ENCODE measurements at regions not wholly inside any gene's neighbourhood (a gene's known extent, or its start where the extent isn't known, plus 50 kb on each side); places are given as distances from the start of the nearest gene placed in this dataset.

GRCh38 chr6:166004876-166005275 is 162.8 kb downstream of the TBXT start:
- no peak for TF ChIP-seq CTCF (IDR thresholded peaks at IDR 0.05; ENCODE audit: insufficient read depth, low read length, poor library complexity, severe bottlenecking)
- DNase-seq (ENCODE audit: extremely low read depth, insufficient read length) = no peak
- Histone ChIP-seq H3K4me3 (replicated peaks; ENCODE audit: low read depth, low read length) (no peak overlapping the region), H3K27me3 (replicated peaks; ENCODE audit: control insufficient read depth, insufficient read depth, low read length) (no peaks in the 10 kb centered on the region; the same call in 1 of the 2 replicates), H3K36me3 (ENCODE audit: control insufficient read depth, insufficient read depth, low read length) (no peaks in the 10 kb centered on the region)

- TF ChIP-seq CTCF (IDR thresholded peaks at IDR 0.05; ENCODE audit: insufficient read depth, low read length, poor library complexity, severe bottlenecking) = no peak
- Histone ChIP-seq H3K4me3 (replicated peaks; ENCODE audit: low read depth, low read length) (no peak overlapping the region), H3K27me3 (replicated peaks; ENCODE audit: control insufficient read depth, insufficient read depth, low read length) (no peaks in the 10 kb centered on the region; the same call in 1 of the 2 replicates), H3K36me3 (ENCODE audit: control insufficient read depth, insufficient read depth, low read length) (no peaks in the 10 kb centered on the region)
- DNase-seq (ENCODE audit: extremely low read depth, insufficient read length) = no peak
Observed at GRCh38 chr6:166004471-166004870, 163.2 kb downstream of the TBXT start.

GRCh38 chr6:166003569-166003968 is 164.1 kb downstream of the TBXT start:
- Histone ChIP-seq H3K27me3 (replicated peaks; ENCODE audit: control insufficient read depth, insufficient read depth, low read length) (no peaks in the 10 kb centered on the region; the same call in 1 of the 2 replicates), H3K36me3 (ENCODE audit: control insufficient read depth, insufficient read depth, low read length) (no peaks in the 10 kb centered on the region), H3K4me3 (replicated peaks; ENCODE audit: low read depth, low read length) (no peak overlapping the region)
- no peak for TF ChIP-seq CTCF (IDR thresholded peaks at IDR 0.05; ENCODE audit: insufficient read depth, low read length, poor library complexity, severe bottlenecking)
- DNase-seq (ENCODE audit: extremely low read depth, insufficient read length) = no peak

GRCh38 chr6:166001359-166001758 is 166.3 kb downstream of the TBXT start:
- no peak for TF ChIP-seq CTCF (IDR thresholded peaks at IDR 0.05; ENCODE audit: insufficient read depth, low read length, poor library complexity, severe bottlenecking)
- Histone ChIP-seq H3K36me3 (ENCODE audit: control insufficient read depth, insufficient read depth, low read length) (no peaks in the 10 kb centered on the region), H3K27me3 (replicated peaks; ENCODE audit: control insufficient read depth, insufficient read depth, low read length) (no peaks in the 10 kb centered on the region; the same call in none of the 2 replicates), H3K4me3 (replicated peaks; ENCODE audit: low read depth, low read length) (no peak overlapping the region)
- DNase-seq (ENCODE audit: extremely low read depth, insufficient read length) = no peak

GRCh38 chr6:165999279-165999678 is 168.4 kb downstream of the TBXT start:
- no peaks in the 10 kb centered on the region; the same call in none of the 2 replicates for H3K27me3 ChIP-seq (replicated peaks; ENCODE audit: control insufficient read depth, insufficient read depth, low read length)
- no peak for DNase-seq (ENCODE audit: extremely low read depth, insufficient read length)
- H3K4me3 ChIP-seq (replicated peaks; ENCODE audit: low read depth, low read length) = no peak overlapping the region
- TF ChIP-seq CTCF (IDR thresholded peaks at IDR 0.05; ENCODE audit: insufficient read depth, low read length, poor library complexity, severe bottlenecking) = no peak
- no peaks in the 10 kb centered on the region for H3K36me3 ChIP-seq (ENCODE audit: control insufficient read depth, insufficient read depth, low read length)

- no peak for DNase-seq (ENCODE audit: extremely low read depth, insufficient read length)
- Histone ChIP-seq H3K36me3 (ENCODE audit: control insufficient read depth, insufficient read depth, low read length) (no peaks in the 10 kb centered on the region), H3K27me3 (replicated peaks; ENCODE audit: control insufficient read depth, insufficient read depth, low read length) (no peaks in the 10 kb centered on the region; the same call in none of the 2 replicates), H3K4me3 (replicated peaks; ENCODE audit: low read depth, low read length) (no peak overlapping the region)
- no peak for TF ChIP-seq CTCF (IDR thresholded peaks at IDR 0.05; ENCODE audit: insufficient read depth, low read length, poor library complexity, severe bottlenecking)
Observed at GRCh38 chr6:165998072-165998471, 169.6 kb downstream of the TBXT start.
